PC-9 (cell line): ENCODE measurements at regions not wholly inside any gene's neighbourhood (a gene's known extent, or its start where the extent isn't known, plus 50 kb on each side); places are given as distances from the start of the nearest gene placed in this dataset.

Source experiments
- CTCF ChIP-seq: fragments of 200-600 bp; sonication (generic); conservative IDR thresholded peaks from 2 replicates; pipeline ENCODE4 v1.6.1; 2017; ENCODE audit warnings: mixed run types, antibody characterized with exemption, mild to moderate bottlenecking, moderate library complexity
- EZH2 ChIP-seq: fragments of 200-600 bp; sonication (generic); IDR thresholded peaks from 2 replicates; pipeline ENCODE4 v1.8.0; 2017; ENCODE audit warnings: antibody characterized with exemption, low read depth

DNA sequence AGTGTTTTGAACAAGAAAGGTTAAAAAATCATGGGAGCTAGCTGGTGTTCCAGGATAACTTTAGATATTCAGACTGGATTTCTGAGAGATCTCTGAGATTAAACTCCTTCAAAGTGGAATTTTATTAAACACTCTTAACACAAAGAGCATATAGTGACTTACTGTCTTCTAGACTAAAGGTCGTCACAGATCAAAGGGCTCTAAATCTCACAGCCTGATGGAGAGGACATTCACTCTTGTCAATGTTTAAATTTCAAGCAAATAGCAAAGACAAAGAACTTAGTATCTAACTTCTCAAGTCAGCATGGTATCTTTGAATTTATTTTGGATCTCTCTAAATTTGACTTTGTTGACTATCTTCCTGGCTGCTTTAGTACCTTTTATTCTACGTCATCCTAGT, 53.7 kb upstream of the NUDT6 start:
- no peak for TF ChIP-seq EZH2
- no peak for TF ChIP-seq CTCF
